Right lung (tissue), 2 donors: ENCODE measurements at regions not wholly inside any gene's neighbourhood (a gene's known extent, or its start where the extent isn't known, plus 50 kb on each side); places are given as distances from the start of the nearest gene placed in this dataset.

Source experiments
- DNase-seq, 2 donors: peaks; one replicate each; pipeline ENCODE4 v3.0.0-alpha.2; 2013

DNA sequence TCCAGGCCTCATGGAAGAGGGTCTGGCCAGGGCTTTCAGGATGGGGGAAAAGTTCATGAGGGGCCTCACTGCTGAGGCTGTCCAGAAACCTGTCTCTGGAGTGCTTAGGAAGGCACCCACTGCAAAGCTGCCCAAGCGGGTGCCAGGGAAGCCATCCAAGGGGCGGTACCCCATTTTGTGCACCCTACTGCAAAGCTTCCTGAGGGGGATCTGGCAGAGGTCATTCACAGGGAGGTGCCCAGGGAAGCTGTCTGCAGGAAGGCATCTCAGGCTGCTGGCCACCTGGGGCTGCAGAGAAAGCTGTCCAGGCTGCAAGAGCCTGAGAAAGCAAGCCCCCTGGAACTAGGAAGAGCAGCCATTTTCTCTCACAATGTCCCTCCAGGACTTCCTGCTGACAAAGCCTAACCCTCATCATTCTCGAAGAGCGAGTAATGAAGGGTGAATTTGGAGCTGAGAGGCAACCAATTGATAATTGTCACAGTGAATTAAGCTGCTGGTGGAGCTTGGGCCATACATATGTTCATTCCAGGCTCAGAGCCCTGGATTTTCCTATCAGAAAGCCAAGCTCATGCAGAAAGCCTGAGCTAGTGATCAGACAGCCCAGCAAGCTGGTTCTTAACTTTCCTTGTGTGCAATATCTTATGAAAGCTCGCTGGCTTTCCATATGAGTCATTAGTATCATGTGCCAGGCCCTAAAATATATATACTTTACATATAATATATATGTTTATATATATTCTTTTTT is 62.2 kb upstream of the SLC22A16 start:
- no peak for DNase-seq

DNA sequence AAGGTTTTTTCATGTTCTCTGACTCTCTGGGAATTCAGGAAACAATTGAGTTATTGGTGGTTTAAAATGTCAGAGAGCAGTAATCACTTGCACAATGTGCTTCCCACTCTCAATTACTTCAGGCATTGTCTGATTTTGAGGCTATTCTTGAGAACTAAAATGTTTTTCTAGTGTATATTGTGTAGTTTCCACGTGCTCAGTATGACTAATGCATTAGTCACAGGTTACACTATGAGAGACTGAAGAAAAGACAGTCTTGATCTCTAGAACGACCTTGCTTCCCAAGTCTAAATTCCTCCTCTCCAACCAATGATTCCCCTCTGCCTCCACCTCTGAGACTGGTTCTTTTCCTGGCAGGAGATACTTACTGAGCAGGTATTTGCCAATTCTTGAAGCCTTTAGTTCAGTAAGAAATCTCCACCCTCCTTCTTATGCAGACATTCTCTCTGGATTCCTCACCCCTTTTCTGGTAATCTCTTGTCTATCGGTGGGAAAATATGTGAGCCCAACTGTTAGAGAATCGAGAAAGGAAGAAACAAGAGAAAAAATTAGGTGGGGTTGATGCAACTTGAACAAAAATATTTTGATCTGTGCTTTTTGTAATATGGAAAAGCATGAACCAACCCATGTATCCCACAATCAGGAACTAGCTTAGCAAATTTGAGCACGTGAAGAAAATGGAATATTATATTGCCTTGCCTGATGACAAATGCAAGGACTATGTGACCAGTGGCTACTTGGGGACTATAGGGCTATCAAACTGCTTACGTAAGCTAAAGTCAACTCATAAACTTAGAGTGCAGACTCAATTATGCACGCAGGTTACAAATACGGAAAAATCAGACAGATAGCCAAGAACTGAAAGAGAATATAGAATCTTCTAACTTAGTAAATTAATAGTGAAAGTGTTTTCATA is 61.1 kb upstream of the SLC22A16 start:
- no peak for DNase-seq

DNA sequence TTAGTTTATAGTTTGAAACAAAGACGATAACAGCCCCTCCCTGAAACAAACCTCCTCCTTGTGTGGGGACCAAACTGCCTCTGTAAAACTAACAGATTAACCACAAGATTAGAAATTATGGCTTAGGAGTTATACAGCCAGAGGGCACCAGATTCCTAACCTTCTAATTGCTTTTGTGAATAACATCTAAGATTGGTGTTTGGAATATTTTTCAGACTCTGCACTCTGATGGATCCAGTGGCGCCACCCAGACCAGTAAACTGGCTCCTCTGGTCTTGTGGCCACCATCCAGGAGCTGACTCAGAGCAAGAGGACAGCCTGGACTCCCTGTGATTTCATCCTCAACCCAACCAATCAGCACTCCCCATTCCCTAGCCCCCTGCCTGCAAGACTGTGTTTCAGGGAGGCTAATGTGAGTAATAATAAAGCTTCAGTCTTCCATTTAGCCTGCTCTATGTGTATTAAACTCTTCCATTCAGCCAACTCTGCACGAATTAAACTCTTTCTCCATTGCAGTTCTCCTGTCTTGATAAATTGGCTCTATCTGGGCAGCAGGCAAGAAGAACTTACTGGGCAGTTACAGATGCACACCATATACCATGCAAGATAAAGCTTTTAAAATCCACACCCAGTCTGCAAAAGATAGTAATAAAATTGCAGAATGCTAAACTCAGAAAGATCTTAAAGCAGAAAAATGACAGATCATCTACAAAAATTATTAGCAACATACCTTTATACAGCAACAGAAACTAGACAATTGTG is 58.5 kb upstream of the SLC22A16 start:
- no peak for DNase-seq

DNA sequence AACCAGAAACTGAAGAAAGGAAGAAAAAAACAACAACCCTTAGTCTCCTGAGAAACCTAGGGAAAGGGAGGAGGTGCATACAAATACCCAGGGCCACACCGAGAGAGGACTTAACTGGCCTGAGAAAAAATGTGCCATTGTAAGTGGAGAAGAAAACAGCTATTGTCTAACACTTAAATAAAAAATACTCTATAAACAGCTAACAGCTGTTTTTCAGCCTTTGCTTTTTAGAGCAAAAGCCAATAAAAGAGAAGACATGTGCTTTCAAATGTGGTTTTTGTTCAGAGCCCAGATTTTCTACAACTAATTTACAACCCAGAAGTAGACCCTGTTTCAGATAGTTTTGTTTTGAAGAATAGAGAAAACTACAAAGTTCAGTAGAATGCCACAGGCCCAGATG is 56.0 kb upstream of the SLC22A16 start:
- DNase-seq, result no peak

DNA sequence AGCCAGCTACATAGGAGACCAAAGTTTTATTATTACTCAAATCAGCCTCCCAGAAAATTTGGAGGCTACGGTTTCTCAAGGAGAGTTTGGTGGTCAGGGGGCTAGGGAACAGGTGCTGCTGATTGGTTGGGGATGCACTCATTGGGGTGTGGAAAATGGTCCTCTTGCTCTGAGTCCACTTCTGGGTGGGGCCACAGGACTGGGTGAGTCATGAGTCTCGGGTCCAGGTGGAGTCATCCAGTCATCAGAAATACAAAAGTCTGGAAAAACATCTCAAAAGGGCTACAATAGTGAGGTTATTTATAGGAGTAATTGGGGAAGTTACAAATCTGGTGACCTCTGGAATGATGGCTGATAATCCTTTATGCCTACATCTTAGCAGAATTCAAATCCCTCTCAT is 54.3 kb upstream of the SLC22A16 start:
- no peak for DNase-seq

DNA sequence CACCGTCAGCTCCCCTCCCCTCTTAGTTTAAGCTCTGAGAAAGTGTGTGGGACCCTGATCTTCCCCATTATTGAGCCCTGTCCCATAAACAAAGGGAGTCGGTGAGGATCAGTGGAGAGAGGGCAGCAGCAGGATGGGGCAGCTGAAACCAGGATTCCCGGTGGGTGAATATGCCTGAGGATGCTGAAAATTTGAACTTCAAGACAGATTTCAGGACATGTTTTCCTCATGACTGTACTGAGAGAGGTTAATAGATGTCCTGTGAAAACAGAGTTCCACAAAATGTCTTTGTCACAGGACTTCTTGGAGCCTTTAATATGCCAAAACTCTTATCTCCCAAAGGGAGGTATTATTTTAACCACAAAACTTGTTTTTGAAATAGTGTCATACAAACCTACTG is 53.5 kb upstream of the SLC22A16 start:
- DNase-seq, result no peak

DNA sequence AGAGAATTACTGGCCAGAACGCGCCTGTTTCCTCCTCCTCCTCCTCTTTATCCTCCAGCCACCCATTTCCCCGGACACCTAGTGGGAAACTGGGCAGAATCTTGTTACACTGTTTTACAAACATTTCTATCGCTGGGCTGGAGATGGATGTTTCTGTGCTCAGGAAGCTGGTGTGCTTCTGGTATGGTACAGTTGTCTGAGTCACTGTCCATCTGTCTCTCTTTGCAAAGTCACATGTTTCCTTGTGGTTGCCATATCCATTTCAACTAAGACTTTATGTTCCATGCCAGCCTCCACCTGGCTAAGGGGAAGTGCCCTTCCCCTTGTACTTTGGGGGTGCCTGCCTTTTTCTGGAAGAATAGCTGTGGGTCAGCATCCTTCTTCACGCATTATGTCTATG is 52.9 kb upstream of the SLC22A16 start:
- no peak for DNase-seq

DNA sequence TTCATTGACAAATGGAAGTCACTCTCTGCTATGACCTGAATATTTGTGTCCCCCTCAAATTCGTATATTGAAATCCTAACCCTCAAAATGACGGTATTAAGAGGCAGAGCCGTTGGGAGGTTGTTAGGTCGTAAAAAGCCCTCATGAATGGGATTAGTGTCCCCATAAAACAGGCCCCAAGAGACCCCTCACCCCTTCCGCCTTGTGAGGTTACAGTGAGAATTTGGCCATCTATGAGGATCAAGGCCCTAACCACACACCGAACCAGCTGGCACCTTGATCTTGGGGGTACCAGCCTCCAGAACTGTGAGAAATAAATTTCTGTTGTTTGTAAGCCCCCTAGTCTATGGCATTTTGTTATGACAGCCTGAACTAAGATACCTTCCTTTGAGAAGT is 52.5 kb upstream of the SLC22A16 start:
- DNase-seq, result no peak

DNA sequence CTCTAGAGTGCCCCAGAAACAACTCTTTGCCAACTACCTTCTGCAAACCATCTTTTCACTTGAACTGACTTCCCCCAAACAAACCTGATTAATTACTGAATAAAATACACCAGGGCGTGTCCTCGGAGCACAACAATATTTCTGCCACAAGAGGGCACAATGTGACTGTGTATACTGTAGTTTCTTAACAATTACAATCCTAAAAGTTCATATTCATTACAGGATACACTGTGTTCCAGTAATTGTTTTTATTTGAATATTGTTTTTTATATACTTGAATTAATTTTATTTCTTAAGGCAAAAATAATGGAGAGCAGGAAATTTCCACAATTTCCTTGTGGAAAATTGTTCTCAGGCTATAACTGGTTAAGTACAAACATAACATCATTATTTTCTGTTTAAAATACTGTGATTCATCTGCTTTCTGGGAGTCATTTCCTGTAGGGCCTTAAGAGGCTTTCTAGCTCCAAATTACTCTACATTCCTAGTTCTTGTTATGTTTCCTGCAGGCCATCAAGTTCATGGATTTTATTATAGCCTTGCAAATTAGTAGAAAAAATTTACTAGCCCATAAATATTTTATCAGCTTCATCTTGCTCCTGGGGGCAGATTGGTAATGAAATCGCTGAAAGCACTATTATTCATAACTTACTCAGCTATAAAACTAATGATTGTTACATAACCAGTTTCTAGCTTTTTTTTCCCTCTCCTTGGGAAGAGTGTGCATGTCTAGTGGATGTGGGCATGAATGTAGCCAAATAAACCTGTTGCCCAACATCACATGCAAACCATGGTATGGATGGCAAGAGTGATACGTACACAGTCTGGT is 51.9 kb upstream of the SLC22A16 start:
- peak; percentile 39 to 56 for DNase-seq

DNA sequence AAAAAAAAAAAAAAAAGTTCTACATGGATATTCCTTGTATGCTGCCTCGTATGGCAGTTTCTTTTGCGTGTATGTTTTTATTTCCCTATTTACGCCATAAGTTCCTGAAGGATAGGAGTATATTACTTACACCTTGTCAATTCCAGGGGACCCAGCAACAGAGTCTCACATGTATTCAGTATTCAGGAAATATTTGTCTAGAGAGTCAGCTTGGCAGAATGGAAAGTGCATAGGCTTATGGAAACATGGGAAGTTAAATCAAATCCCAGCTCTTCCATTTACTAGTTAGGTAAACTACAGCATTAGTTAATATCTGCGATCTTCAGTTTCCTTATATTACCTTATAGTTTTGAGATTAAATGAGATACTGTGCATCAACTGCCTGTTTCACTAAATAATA is 51.1 kb upstream of the SLC22A16 start:
- DNase-seq, result no peak

DNA sequence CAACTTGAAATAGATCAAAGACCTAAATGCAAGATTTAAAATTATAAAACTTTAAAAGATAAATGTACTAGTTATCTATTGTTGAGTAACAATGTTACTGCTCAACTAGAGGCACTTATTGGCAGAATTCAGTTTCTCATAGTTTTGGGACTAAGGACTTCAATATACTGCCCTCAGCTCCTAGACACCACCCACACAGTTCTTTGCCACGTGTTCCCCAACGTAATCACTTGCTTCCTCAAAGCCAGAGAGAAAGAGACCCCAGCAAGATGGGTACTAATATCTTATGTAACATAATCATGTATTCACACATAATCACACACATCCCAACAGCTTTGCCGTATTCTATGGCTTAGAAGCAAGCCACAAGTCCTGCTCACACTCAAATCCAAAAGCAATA is 50.3 kb upstream of the SLC22A16 start:
- DNase-seq, result no peak
